NOMO-1 treated with dmso at 0.1 percent for 144 hours (cell line): ENCODE measurements at regions not wholly inside any gene's neighbourhood (a gene's known extent, or its start where the extent isn't known, plus 50 kb on each side); places are given as distances from the start of the nearest gene placed in this dataset.
"Not testable (repeated sequence)": the region's sequence is repeated elsewhere in the genome, so short reads cannot be mapped to it uniquely, and the experiment has no call there.

Source experiments
- DNase-seq: peaks from one replicate; lab custom pipeline; 2025; ENCODE audit not compliant: unreplicated experiment; lab: John Stamatoyannopoulos, UW

DNA sequence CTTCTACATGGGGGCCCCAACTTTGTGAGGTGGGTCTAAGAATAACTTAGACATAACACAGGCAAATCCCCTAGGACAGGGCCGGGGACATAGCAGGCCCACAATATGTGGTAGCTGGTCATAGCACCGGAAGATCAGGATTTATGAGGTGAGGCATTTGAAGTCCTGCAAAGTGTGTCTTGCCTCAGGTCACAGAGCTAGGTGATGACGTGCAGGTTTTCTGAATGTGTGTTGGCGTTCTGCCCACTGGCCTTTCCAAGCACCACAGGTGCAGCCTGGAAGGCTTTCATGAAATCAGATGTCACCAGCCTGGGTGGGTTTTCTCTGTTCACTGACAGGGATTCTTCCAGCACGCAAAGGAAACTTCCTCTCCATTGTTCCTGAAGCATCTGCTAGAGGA, 119.1 kb downstream of the LRATD1 start:
- DNase-seq: no peak

DNA sequence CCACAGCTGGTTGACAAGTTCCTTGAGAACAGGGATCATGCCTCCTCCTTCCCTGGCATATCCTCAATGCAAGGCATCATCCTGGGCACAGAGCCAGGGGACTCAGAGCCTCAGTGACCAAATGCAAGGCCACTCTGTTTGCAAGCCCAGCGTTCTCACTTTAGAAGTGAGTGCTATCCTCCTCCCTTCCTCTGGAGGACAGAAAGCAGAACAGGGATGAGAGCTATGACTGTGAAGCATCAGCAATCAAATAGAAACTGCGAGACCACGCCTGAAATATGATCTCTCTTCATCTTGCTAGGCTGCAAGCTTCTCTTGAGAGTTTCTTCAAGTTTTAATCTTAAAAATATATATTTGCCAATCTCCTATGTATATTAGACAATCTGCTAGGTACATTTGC, 119.8 kb downstream of the LRATD1 start:
- no peak for DNase-seq

DNA sequence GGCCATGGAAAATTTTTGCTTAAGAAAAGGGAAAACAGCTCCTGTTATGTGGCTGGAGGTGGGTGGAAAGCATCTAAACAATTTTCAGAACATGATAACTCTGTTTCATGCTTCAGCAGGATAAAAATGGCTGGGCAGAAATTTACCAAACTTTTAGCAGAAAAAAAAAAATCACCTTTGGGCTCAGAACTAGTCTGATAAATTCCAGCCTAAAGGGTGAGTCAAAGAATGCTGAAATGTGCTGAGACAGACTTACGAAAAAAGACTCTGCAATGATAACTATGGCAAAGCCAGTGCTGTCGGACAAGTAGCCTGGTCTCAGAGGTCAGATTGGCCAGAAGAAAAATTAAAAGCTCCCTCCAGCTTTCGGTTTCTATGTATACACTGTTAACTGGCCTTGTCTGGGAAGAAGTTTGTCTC, 123.6 kb downstream of the LRATD1 start:
- DNase-seq: no peak

DNA sequence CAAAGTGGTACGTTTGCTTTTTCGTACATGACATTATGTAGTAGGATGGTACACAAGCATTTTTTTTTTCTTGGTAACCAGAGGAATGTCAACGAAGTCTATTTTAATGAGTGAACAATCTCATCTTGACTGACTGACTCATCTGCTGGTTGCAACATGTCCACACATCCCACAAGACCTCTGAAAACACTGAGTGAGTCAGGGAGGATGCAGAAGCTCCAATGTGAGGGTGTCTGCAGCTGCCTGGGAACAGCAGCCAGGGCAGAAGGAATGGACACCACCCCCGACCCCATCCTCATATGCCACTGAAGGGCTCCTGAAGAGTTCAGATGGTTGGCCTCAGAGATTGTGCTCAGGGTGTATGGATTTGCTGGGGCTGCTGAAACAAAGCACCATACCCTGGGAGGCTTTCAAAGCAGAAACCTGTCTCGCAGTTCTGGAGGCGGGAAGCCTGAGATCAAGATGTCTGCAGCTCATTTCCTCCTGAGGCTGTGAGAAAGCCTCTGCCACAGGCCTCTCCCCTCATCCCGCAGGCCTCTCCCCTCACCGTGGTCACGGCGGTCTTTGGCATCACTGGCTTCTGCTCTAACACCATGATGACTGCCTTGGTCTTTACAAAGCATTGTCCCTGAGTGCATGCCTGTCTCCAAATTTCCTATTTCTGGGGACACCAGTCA, 124.6 kb downstream of the LRATD1 start:
- no peak for DNase-seq

DNA sequence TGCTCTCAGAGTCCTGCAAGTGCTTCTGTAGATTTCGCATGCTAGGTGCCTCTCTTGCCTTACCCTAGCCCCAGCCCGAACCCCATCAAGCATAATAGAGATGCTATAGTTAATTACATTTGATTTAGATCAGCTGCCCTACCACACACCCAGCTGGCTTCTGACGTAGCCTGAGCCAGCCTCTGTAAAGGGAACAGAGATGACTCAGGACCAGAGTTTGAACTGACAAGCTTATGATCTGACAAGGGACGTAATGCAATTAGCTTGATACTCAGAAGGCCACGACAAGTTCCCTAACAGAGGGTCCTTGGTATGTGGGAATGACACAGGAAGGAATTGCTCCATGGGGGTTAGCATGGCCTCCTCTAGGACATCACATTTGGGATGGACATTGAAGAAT, 126.6 kb downstream of the LRATD1 start:
- DNase-seq: no peak

DNA sequence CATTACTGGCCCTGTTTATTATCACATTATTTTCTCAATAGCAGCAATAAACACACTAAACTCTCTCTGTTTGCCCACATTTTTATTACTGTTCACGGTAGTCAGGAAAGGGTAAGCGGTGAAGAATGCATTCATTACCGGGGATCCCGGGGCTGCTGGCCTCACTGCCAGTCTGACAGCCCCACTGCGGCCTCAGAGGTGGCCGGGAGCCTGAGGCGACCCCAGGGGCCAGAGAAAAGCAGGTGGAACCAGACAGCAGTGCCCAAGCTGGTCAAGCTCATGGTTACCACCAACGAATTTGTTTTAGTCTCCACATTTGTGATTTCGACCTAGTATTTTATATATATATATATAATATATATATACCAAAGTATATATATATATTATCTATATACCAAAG, 127.7 kb downstream of the LRATD1 start:
- DNase-seq: no peak

DNA sequence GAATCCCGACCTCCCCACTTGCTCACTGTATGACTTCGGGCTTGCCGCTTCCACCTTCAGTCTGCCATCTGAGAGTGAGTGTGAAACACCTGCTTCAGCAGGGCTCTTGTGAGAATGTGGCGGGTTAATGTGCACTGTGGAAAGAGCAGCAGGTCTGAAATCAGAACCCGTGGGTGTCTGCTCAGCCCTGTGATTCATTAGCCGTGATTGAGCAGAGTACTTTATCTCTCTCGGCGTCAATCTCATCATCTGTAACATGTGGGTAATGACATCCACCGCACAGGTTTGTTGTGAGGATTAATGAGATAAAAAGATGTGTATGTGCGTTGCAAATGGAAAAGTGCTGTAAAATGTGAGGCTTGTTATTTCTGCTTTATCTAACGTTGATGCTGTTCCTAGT, 128.6 kb downstream of the LRATD1 start:
- no peak for DNase-seq

DNA sequence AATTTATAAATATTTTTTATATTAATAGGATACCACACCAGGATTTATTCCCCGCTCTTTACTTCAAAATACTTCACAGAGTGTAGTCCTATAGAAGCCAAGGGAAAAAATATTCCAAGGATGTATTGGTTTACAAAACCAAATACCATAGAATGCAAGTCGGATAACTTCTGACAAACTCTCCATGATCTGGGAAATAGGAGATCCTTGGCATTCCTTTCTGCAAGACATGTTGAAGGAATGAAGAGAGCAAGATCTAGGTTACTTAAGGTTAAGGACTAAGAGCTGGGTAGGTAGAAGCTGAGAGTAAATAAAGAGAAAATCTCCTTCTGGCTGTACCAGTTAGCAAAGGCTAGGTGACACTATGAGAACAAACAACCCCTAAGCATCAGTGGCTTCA, 141.2 kb downstream of the LRATD1 start:
- no peak for DNase-seq

DNA sequence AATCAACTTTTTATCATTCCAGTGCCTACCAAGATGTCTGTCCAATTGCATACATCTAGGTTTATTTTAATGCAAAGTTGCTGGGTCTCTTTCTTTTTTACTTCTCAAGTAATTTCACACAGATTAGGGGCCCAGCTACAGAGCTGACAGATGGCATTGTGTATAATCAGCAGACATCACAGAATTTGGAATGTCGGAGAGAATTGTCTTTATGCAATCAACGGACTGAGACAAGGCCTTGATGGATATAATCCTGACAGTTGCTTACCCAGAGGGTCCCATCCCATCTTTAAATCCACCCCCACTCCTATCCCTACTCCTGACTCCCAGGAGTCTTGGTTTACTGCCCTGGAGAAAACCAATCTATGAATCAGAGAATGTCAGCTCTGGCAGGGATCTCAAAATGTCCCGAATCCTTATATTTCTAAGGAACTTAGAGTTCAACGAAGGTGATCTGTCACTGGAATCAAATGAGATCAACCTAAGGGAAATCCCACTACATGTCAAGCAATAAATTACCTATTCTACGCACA, 142.0 kb downstream of the LRATD1 start:
- DNase-seq: no peak

DNA sequence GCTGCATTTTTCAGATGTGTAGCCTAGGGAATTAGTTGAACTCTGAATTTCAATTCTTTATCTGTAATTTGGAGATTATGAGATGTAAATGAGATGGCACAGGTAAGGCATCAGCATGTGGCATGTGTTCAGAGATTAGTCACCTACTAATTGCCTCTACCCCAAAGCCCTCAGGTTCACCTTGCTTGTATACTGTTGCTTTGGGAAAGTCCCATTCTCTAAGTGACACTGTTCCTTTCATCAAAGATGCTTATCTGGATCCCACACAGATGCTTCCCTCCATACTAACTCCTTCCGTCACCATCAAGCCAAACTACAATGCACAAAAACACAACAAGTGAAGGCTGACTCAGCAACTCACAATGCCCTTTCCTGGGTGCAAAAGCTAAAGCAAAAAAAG, 143.7 kb downstream of the LRATD1 start:
- no peak for DNase-seq

DNA sequence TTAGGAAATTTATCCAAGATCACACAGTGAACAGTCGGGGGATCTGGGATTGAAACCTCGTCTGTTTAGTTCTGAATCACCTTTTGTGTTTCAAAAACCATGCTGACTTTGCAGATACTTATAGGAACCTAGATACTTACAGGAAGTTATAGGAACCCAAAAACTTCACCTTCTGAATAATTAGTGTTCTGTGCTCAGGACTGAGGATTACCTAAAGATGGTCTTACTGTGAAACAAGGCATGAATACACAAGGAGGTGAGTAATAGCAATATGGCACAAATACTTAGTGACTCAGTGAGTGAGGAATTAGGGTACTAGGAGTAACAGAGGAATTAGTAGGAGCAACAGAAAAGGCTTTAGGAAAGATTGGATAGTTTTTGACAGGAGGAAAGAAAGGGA, 145.5 kb downstream of the LRATD1 start:
- no peak for DNase-seq

DNA sequence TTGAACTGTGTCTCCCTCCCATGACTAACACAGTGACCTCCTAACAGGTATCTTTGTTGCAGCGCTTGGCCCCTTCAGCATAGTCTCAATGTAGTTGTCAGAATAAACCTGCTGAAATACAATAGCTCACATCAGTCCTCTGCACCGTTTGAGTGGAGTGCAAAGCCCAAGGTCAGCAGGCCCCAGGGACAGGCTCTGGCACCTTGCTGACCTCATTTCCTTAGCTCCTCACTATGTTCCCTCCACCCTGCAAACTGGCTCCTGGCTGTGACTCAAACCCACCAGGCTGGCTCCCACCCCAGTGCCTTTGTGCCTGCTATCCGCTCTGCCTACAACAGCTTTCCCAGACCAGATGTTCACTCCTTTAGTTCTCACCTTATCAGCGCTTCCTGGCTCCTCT, 146.7 kb downstream of the LRATD1 start:
- no peak for DNase-seq

DNA sequence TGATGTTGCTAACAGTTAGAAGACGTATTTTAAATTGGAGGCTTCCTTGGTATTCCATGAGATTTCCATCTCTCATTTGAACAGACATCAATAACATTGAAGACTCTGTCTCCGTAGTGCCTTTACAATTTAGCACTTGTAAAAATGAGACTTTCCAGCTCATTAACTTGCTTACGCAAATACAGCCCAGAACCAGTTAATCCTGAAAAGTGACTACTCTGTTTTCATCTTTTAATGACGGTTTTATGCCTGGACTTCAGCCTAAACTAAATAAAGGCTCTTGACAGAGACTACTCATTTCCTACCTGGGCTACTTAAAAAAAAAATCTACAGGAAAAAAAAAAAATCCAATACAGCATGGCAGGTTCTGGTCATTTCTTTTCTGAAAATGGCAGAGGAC, 148.6 kb downstream of the LRATD1 start:
- no peak for DNase-seq

DNA sequence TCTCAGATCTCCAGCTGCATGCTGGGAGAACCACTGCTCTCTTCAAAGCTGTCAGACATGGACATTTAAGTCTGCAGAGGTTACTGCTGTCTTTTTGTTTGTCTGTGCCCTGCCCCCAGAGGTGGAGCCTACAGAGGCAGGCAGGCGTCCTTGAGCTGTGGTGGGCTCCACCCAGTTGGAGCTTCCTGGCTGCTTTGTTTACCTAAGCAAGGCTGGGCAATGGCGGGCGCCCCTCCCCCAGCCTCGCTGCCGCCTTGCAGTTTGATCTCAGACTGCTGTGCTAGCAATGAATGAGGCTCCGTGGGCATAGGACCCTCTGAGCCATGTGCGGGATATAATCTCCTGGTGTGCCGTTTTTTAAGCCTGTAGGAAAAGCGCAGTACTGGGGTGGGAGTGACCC, 156.3 kb downstream of the LRATD1 start:
- DNase-seq: not testable (repeated sequence)

DNA sequence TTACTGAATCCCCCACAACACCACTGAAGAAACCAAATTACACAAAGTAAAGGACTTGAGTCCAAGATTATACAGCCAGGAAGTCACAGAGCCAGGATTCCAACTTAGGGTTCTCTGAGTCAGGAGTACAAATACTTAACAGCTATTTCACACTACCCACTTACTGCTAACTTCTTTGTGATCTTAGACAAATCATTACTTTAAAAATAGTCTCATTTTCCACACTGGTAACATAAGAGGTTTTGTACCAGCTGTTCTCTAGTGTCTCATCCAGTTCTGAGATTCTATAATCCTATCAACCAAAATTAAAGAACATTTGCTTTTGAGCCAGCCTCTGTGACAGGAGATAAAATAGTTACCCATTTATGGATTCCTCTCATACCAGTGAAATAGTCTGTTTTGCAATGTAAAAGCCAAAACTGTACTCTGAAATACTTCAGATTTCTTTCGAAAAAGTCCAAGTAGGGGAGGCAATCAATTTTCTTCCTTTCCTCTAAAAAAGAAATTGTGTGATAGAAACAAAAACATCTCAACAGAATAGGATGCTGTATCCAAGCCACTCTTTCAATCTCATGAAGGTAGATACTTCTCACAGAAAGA, 157.6 kb downstream of the LRATD1 start:
- DNase-seq: no peak

DNA sequence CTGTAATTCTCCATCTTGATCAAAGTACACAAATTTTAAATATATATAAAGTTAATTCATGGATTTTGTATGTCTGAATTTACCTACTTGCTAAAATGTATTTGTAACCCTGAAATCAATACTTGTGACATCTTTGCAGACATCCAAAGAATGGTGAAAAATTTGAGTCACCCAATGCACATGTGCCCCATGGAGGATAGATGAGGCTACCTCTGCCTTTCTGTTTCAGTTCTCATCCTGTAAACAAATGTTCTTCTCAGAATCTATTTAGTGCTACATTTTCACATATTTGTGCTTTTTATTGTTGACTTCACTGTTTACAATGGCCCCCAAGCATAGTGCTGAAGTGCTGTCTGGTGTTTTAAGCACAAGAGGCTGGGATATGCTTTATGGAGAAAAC, 171.5 kb downstream of the LRATD1 start:
- no peak for DNase-seq

DNA sequence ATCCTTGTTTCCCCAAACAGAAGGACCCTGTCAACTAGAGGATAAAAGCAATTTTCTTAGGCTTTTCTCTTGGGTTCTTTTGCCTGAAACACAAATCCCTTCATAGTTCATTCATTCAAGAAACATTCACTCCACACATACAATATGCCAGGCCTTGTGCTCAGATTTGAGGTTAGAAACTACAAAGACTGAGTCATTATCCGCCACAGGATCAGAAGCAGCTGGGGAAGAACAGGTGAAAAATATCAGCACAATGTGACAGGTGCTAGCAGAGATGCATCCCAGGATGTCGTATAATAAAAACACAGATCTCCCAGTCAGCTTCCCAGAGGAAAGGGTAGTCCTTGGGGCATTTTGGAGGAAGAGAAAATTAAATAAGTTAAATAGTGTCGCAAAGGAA, 172.4 kb downstream of the LRATD1 start:
- DNase-seq: no peak

DNA sequence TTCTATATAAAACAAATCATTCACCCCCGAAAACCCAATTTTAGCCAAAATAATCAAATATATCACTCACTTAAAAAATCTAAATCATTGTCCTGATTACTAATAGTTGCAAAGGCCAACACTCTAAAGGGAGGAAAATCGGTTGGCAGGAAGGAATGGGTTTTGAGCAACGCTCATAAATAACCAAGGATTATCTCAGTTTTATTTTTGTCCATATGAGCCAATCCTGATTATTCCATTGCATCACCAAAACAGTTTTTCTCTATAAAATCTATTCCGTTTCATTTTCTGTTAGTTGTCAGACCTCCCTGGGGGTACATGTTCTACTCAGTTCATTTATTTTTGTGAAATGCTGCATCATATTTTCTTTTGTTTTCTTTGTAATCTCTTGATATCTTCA, 174.1 kb downstream of the LRATD1 start:
- no peak for DNase-seq

DNA sequence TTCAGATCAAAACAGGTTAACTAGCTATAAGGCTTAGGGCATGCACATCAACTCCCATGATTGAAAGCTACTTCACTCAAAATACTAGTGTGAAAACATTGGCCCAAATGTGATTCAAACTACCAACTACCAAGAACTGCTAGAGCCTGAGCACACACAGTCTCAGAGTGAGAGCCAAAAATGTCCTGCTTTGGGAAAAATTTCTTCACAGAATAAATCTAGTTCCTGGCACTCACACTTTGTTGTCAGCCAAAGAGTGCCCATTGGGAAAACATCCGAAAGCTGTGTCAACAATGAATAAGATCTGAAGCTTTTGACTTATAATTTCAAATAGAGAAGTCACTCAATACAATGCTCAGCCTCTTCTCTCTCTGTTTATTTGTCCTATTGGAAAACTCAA, 182.7 kb downstream of the LRATD1 start:
- no peak for DNase-seq

DNA sequence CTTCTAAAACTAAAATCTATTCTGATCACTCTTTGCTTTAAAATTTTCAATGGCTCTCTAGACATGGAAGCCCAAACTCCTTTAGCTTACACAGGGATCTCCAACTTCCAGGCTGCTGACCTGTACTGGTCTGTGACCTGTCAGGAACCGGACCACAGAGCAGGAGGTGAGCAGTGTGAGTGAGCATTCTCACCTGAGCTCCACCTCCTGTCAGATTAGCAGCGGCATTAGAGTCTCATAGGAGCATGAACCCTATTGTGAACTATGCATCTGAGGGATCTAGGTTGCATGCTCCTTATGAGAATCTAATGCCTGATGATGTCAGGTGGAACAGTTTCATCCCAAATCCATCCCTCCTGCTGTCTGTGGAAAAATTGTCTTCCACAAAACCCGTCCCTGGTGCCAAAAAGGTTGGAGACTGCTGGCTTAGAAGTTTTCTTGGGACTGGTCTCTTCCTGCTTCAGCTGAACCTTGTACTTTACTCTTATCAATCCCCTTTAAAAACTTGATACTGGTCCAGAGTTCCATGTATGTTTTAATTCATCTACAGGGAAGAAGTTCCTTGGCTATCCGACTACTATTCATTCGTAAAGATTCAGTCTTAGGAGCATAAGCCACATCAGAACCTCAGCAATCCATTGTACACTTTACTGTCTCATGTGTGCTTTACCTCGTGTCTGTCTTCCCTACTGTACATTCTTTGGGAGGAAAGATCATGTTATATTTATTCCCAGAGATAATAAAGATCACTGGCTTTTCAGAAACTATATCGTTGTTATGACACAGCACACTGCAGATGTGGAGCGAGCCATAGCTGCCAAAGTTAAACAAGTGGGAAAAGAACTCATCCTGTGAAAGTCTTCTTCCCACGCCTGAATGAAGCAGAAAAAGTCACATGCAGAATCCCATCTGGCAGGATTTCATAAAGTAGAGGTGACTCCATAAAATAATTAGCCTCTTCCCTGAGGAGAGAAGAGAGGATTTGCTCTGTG, 183.8 kb downstream of the LRATD1 start:
- DNase-seq: no peak

DNA sequence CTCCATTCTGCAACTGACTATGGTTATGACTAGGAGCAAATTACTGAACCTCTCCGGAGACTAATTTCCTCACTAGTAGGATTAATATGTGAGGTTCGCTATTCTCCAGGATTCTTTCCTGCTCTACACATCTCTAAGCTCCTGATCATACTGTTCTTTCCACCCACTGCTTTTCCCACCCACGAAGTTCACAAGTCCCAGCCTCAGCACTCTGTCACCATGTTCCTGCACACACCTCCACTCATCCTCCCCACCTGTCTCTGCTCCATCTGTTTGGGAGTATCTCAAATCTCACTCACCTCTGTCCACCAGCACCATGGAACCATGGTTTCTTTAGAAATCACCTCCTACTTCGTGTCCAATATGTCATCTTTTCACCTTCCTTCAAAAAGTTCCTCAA, 185.3 kb downstream of the LRATD1 start:
- no peak for DNase-seq

DNA sequence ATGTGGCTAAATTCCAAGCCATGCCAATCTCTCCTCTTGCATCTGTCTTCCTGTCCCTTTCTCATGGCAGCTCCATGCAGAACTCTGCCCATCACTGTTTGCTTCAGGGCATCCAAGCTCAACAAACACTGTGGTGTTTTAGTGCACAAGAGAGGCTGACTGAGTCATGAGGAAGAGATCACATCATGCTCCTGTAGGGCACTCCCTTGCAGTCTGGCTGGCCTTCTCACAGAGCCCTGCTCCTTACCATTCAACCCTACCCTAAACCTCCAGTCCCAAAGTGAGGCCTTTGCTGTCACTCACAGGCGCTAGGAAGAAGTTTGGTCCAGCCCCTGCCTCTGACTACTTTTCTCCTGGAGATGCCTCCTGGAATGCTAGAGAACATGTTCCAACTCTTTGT, 194.0 kb downstream of the LRATD1 start:
- DNase-seq: no peak
